WERI-Rb-1 (cell line): ENCODE measurements at regions not wholly inside any gene's neighbourhood (a gene's known extent, or its start where the extent isn't known, plus 50 kb on each side); places are given as distances from the start of the nearest gene placed in this dataset.
A peak's percentile ranks its signal among the peaks of the same experiment; 100 is the strongest.

Experiments
- DNase-seq: peaks from one replicate; pipeline ENCODE4 v3.0.0-alpha.2; 2020
- H3K27ac ChIP-seq: fragments of 250-450 bp; sonication (Bioruptor Pico); 2 replicates; pipeline ENCODE4 v1.5.1; 2020; ENCODE audit warnings: mild to moderate bottlenecking, moderate library complexity
- H3K27me3 ChIP-seq: fragments of 250-450 bp; sonication (Bioruptor Pico); 2 replicates; pipeline ENCODE4 v1.5.1; 2021; ENCODE audit warnings: mild to moderate bottlenecking, low read depth, moderate library complexity; ENCODE audit not compliant: insufficient read depth, severe bottlenecking
- H3K36me3 ChIP-seq: fragments of 250-450 bp; sonication (Bioruptor Pico); 2 replicates; pipeline ENCODE4 v1.5.1; 2020; ENCODE audit warnings: mild to moderate bottlenecking, moderate library complexity
- H3K4me3 ChIP-seq: 2 replicates; pipeline ENCODE4 v1.5.1; 2011; ENCODE audit warnings: low read depth, mild to moderate bottlenecking, control low read depth, low read length
- H3K9me3 ChIP-seq: fragments of 250-450 bp; sonication (Bioruptor Pico); 2 replicates; pipeline ENCODE4 v1.5.1; 2021; ENCODE audit warnings: mild to moderate bottlenecking, moderate library complexity; ENCODE audit not compliant: severe bottlenecking
- TF ChIP-seq, protein P1 (sequence below): IDR thresholded peaks from 2 replicates; pipeline ENCODE4 v1.5.1; 2011; ENCODE audit warnings: low read depth, mild to moderate bottlenecking, control low read depth, inconsistent platforms, low read length

DNA sequence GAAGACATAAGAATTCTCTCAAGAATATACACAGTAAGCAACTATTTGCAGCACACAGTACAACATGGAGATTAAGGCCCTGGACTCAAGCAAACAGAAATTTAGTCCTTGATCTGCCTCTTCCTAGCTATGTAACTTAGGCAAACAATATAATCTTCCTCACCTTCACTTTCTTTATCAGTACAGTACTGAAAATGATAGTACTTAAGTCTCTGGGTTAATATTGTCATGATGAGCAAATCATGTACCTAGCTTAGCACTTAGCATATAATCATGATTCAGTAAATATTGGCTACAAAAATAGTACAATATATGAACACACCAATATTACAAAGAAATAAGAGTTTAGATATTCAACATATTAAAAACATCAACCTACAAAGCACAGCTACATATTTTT lies 320.5 kb downstream of the HACE1 start:
- DNase-seq, result no peak
- no peaks in the 10 kb centered on the region for H3K27me3 ChIP-seq

GRCh38 chr6:104537872-104538271 lies 321.8 kb downstream of the HACE1 start:
- no peaks in the 10 kb centered on the region for H3K9me3 ChIP-seq
- no peak overlapping the region for H3K4me3 ChIP-seq
- TF ChIP-seq, protein P1, sequence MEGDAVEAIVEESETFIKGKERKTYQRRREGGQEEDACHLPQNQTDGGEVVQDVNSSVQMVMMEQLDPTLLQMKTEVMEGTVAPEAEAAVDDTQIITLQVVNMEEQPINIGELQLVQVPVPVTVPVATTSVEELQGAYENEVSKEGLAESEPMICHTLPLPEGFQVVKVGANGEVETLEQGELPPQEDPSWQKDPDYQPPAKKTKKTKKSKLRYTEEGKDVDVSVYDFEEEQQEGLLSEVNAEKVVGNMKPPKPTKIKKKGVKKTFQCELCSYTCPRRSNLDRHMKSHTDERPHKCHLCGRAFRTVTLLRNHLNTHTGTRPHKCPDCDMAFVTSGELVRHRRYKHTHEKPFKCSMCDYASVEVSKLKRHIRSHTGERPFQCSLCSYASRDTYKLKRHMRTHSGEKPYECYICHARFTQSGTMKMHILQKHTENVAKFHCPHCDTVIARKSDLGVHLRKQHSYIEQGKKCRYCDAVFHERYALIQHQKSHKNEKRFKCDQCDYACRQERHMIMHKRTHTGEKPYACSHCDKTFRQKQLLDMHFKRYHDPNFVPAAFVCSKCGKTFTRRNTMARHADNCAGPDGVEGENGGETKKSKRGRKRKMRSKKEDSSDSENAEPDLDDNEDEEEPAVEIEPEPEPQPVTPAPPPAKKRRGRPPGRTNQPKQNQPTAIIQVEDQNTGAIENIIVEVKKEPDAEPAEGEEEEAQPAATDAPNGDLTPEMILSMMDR, result no peak
- DNase-seq, result no peak
- no peak overlapping the region for H3K27ac ChIP-seq
- no peaks in the 10 kb centered on the region for H3K27me3 ChIP-seq
- H3K36me3 ChIP-seq, result no peaks in the 10 kb centered on the region

More for the DNA sequence above, 320.5 kb downstream of the HACE1 start:
- H3K27ac ChIP-seq, result no peak overlapping the region
- no peaks in the 10 kb centered on the region for H3K9me3 ChIP-seq
- TF ChIP-seq, protein P1, result no peak
- H3K4me3 ChIP-seq, result no peak overlapping the region
- no peaks in the 10 kb centered on the region for H3K36me3 ChIP-seq

DNA sequence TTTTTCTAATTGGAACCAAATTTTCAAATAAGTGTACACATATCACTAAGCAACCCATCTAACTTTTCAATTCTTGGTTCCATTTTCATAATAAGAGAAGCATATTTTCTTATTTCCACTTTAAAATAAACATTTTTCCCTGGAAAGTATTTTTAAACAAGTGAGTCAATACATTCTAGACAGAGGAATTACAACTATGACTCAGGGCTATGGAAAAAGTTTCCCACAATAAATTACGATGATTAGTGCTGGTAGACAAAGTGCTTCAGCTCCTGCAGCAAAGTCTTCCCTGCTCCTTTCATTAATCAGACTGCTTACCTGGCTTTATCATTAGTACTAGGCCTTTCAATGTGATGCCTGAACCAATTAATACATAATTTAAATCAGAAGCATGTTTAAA lies 322.5 kb downstream of the HACE1 start:
- Histone ChIP-seq H3K27ac (no peak overlapping the region), H3K27me3 (no peaks in the 10 kb centered on the region), H3K36me3 (no peaks in the 10 kb centered on the region), H3K9me3 (no peaks in the 10 kb centered on the region), H3K4me3 (no peak overlapping the region)
- DNase-seq, result no peak
- TF ChIP-seq, protein P1, result no peak

GRCh38 chr6:104532462-104532861 lies 327.3 kb downstream of the HACE1 start:
- H3K27ac ChIP-seq, result no peak overlapping the region
- H3K36me3 ChIP-seq, result no peaks in the 10 kb centered on the region
- TF ChIP-seq, protein P1, result no peak
- H3K9me3 ChIP-seq, result no peaks in the 10 kb centered on the region
- no peaks in the 10 kb centered on the region for H3K27me3 ChIP-seq
- DNase-seq, result no peak
- H3K4me3 ChIP-seq, result no peak overlapping the region

GRCh38 chr6:104531646-104532045 lies 328.1 kb downstream of the HACE1 start:
- no peak overlapping the region for H3K27ac ChIP-seq
- TF ChIP-seq, protein P1, result no peak
- H3K4me3 ChIP-seq, result no peak overlapping the region

DNA sequence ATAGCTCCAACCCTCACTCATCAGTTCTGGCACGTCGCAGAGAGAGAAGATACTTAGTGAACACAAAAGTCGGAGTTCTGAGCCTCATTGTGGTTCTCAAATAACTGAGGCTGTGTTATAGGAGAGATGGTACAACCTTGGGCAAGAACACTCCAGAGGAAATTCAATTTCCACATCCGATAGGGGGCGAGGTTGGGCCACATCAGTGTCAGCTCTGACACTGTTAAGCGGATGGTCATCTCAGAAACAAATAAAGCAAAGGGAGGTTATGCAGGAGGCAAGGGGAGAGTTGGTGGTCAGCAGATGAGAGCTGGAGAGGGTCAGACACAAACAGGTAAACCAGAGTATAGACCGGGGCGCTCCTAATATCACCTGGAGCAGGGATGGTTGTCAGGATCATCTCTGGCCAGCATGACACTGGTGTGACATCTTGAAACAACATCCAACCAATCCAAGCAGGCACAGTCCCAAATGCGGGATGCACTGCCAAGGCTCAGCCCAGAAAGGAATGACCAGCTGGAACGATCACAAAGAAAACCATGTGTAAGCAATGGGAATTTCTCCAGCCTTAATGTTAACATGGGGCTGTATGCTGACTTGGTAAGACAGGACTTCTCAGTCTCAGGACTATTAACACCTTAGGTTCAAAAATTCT lies 331.8 kb downstream of the HACE1 start:
- no peak overlapping the region for H3K4me3 ChIP-seq

More at GRCh38 chr6:104531646-104532045, 328.1 kb downstream of the HACE1 start:
- H3K36me3 ChIP-seq, result no peaks in the 10 kb centered on the region
- H3K27me3 ChIP-seq, result no peaks in the 10 kb centered on the region
- DNase-seq, result no peak
- no peaks in the 10 kb centered on the region for H3K9me3 ChIP-seq

More for the DNA sequence above, 331.8 kb downstream of the HACE1 start:
- Histone ChIP-seq H3K27ac (no peak overlapping the region), H3K9me3 (no peaks in the 10 kb centered on the region), H3K27me3 (no peaks in the 10 kb centered on the region), H3K36me3 (no peaks in the 10 kb centered on the region)
- TF ChIP-seq, protein P1, result no peak; the same call in 1 of the 2 replicates
- DNase-seq, result peak; percentile 28
